ENCODE measurements at regions not wholly inside any gene's neighbourhood (a gene's known extent, or its start where the extent isn't known, plus 50 kb on each side); places are given as distances from the start of the nearest gene placed in this dataset.
"Not testable (repeated sequence)": the region's sequence is repeated elsewhere in the genome, so short reads cannot be mapped to it uniquely, and the experiment has no call there.

- H3K4me3 ChIP-seq; DNase-seq; H3K9me3 ChIP-seq; intact Hi-C loops (cut with DNase I, micrococcal nuclease); H3K36me3 ChIP-seq (ENCODE audit: low read depth); H3K4me1 ChIP-seq (ENCODE audit: low read depth); ATAC-seq: not testable (repeated sequence)
Observed at GRCh38 chr1:120238867-120239266, 62.5 kb upstream of the SEC22B start.

GRCh38 chr1:120233661-120234018, 57.3 kb upstream of the SEC22B start:
- peak; percentile 12 for ATAC-seq
- DNase-seq; H3K36me3 ChIP-seq (ENCODE audit: low read depth); H3K4me1 ChIP-seq (ENCODE audit: low read depth); H3K4me3 ChIP-seq; intact Hi-C loops (cut with DNase I, micrococcal nuclease); H3K9me3 ChIP-seq: not testable (repeated sequence)

GRCh38 chr1:120232834-120233660, 56.7 kb upstream of the SEC22B start:
- H3K4me3 ChIP-seq; H3K9me3 ChIP-seq; H3K36me3 ChIP-seq (ENCODE audit: low read depth); DNase-seq; intact Hi-C loops (cut with DNase I, micrococcal nuclease); H3K4me1 ChIP-seq (ENCODE audit: low read depth): not testable (repeated sequence)
- ATAC-seq: peak; percentile 98

GRCh38 chr1:120229835-120230234, 53.5 kb upstream of the SEC22B start:
- DNase-seq; H3K4me3 ChIP-seq; H3K36me3 ChIP-seq (ENCODE audit: low read depth); ATAC-seq; intact Hi-C loops (cut with DNase I, micrococcal nuclease); H3K4me1 ChIP-seq (ENCODE audit: low read depth); H3K9me3 ChIP-seq: not testable (repeated sequence)
